ENCODE measurements at regions not wholly inside any gene's neighbourhood (a gene's known extent, or its start where the extent isn't known, plus 50 kb on each side); places are given as distances from the start of the nearest gene placed in this dataset.

DNA sequence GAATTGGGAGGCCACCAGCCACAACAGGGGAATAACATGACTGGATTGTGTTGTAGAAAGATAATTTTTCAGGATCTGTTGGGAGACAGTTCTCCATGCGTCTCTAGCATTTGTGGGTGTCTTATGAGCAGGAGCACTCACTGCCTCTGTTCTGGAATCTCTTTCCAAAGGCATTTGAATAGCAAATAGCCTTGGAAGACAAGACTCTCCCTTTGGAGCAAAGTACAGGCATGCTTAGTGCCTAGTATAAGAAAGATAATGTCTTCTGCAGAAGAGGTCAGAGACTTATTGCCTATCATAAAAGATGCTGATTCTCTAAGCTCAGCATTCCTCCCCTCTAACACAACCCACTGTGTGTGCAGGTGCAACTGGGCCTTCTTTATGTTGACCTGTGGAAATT is 58.3 kb downstream of the VCPKMT start:
- DNase-seq (ENCODE audit: low spot score) (no peak), ATAC-seq (no peak)
- H3K36me3 Mint-ChIP-seq (ENCODE audit: low read depth): no peaks in the 10 kb centered on the region
- H2AFZ ChIP-seq: no peak overlapping the region; the same call in 1 of the 2 replicates
- peaks cover 27% of the 10 kb centered on the region for H3K4me1 ChIP-seq (ENCODE audit: insufficient read depth)
- no peaks in the 10 kb centered on the region for H3K9me3 Mint-ChIP-seq
- no peak overlapping the region for H3K4me3 ChIP-seq
- H3K4me2 ChIP-seq: no peak overlapping the region
- peaks cover 23% of the 10 kb centered on the region for H3K4me1 Mint-ChIP-seq
- no peaks in the 10 kb centered on the region for H4K20me1 ChIP-seq (replicated peaks; ENCODE audit: insufficient read depth)
- no peaks in the 10 kb centered on the region for H3K79me2 ChIP-seq (replicated peaks; ENCODE audit: insufficient read depth)
- H3K27me3 Mint-ChIP-seq (ENCODE audit: insufficient read depth, low read depth, poor library complexity): peaks cover 8% of the 10 kb centered on the region
- H3K27ac ChIP-seq (ENCODE audit: low read depth): no peak overlapping the region
- H3K9me2 ChIP-seq (ENCODE audit: insufficient read depth): no peaks in the 10 kb centered on the region
- no peak for TF ChIP-seq EZH2phosphoT487 (IDR thresholded peaks at IDR 0.05; ENCODE audit: unreplicated experiment)
- no peak for TF ChIP-seq POLR2AphosphoS5 (IDR thresholded peaks at IDR 0.05; ENCODE audit: low read depth)
- TF ChIP-seq ZNF114 (CRISPR knock-in tag; IDR thresholded peaks at IDR 0.05): no peak
- no peak for TF ChIP-seq CTCF (conservative IDR thresholded peaks at IDR 0.05; ENCODE audit: low read depth in 2 of 2)
- no peak for TF ChIP-seq CREB1 (CRISPR knock-in tag; IDR thresholded peaks at IDR 0.05; ENCODE audit: low read depth)
- TF ChIP-seq ETS1 (IDR thresholded peaks at IDR 0.05): no peak
- TF ChIP-seq STAT1 (IDR thresholded peaks at IDR 0.05; ENCODE audit: unreplicated experiment): no peak
- no peak for TF ChIP-seq EZH2 (IDR thresholded peaks at IDR 0.05; ENCODE audit: low read depth, unreplicated experiment)
- no peak for TF ChIP-seq ZNF331 (CRISPR knock-in tag; IDR thresholded peaks at IDR 0.05; ENCODE audit: low read depth)
- no peak for TF ChIP-seq JUNB (IDR thresholded peaks at IDR 0.05; ENCODE audit: unreplicated experiment)
- no peak for TF ChIP-seq NANOG (IDR thresholded peaks at IDR 0.05; ENCODE audit: borderline replicate concordance)
- no peak for TF ChIP-seq REST (IDR thresholded peaks at IDR 0.05; ENCODE audit: unreplicated experiment)
- no peak for TF ChIP-seq ZNF462 (CRISPR knock-in tag; IDR thresholded peaks at IDR 0.05)
- no peaks in the 10 kb centered on the region for H3K27me3 ChIP-seq (ENCODE audit: insufficient read depth)
- H3F3A ChIP-seq (replicated peaks; ENCODE audit: low read depth): no peaks in the 10 kb centered on the region; the same call in 1 of the 2 replicates
- no peak overlapping the region for H3K4me3 Mint-ChIP-seq
- H3K27ac Mint-ChIP-seq: no peak overlapping the region
- no peaks in the 10 kb centered on the region for H3K36me3 ChIP-seq (ENCODE audit: insufficient read depth)

Data from GM23338 (cell line).